ENCODE measurements at regions not wholly inside any gene's neighbourhood (a gene's known extent, or its start where the extent isn't known, plus 50 kb on each side); places are given as distances from the start of the nearest gene placed in this dataset.

DNA sequence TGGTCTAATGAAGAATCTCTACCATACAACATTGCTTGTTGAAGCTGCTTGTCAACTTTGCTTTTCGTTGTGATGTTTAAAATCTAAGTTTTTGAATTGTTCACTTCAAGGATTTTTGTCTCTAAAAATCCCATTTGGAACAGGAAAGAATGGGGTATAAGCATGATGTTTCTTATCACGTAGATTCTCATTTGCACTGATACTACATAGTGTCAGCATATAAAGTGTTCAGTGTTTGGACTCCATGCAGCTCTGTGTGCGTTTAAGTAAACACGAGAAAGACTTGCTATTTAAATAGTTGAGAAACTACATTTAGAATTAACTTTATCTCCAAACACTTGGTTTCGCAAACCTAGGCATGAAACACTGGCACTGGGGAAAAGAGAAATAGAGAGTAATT, 452.5 kb downstream of the NKX6-1 start:
- intact Hi-C loops (cut with micrococcal nuclease), result no loop called here
- H3K27ac Mint-ChIP-seq, result no peak overlapping the region

DNA sequence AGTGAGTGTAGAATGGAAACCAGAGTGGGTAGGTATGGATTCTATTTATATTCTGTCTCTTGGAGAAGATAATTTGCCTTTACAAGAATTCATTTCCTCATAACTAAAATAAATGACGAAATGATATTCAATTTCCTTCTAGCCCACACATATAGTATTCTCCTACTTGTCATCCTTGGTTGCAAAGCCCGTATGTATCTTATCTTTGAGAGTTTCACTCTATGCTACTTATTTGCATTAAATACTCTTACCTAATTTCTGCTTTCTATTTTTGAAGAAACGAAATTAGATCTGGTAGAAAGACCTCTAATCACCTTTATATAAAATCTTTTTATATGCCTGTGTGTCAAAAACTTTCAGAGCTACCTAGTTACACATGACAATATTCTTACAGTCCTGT, 457.7 kb downstream of the NKX6-1 start:
- Mint-ChIP-seq H3K27me3 (no peaks in the 10 kb centered on the region), H3K36me3 (no peaks in the 10 kb centered on the region), H3K4me3 (no peak overlapping the region), H3K4me1 (ENCODE audit: low read depth) (no peaks in the 10 kb centered on the region), H3K9me3 (no peaks in the 10 kb centered on the region), H3K27ac (no peak overlapping the region)
- DNase-seq, result no peak
- POLR2A ChIA-PET, result no interaction called here
- intact Hi-C loops (cut with micrococcal nuclease), result no loop called here
- CTCF ChIA-PET, result no interaction called here

More for the DNA sequence above, 452.5 kb downstream of the NKX6-1 start:
- Mint-ChIP-seq H3K36me3 (no peaks in the 10 kb centered on the region), H3K9me3 (no peaks in the 10 kb centered on the region), H3K27me3 (no peaks in the 10 kb centered on the region), H3K4me1 (ENCODE audit: low read depth) (no peaks in the 10 kb centered on the region), H3K4me3 (no peak overlapping the region)
- ChIA-PET CTCF (no interaction called here), POLR2A (no interaction called here)
- no peak for DNase-seq

DNA sequence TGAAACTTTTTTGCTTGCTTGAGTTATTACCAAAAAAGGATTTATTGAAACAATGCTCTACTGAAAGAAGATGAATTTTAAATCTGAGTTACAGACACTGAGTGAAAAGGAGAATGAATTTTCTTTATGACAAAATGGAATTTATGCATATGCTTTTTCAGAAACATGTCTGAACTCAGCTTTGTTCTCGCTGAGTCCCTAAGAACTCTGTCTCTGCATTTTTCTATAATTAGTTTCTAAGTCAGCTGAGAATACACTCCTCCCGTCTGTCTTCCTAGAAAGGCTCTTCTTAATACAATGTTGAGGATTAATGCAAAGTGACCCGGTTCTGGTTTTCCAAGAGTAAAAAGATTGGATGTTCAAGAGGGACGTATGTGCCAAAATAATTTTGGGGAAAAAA, 463.5 kb downstream of the NKX6-1 start:
- H3K27ac Mint-ChIP-seq, result no peak overlapping the region
- POLR2A ChIA-PET, result no interaction called here
- H3K9me3 Mint-ChIP-seq, result no peaks in the 10 kb centered on the region
- DNase-seq, result no peak
- CTCF ChIA-PET, result no interaction called here
- H3K4me1 Mint-ChIP-seq (ENCODE audit: low read depth), result no peaks in the 10 kb centered on the region
- H3K27me3 Mint-ChIP-seq, result no peaks in the 10 kb centered on the region
- no peak overlapping the region for H3K4me3 Mint-ChIP-seq
- intact Hi-C loops (cut with micrococcal nuclease), result no loop called here
- H3K36me3 Mint-ChIP-seq, result no peaks in the 10 kb centered on the region

DNA sequence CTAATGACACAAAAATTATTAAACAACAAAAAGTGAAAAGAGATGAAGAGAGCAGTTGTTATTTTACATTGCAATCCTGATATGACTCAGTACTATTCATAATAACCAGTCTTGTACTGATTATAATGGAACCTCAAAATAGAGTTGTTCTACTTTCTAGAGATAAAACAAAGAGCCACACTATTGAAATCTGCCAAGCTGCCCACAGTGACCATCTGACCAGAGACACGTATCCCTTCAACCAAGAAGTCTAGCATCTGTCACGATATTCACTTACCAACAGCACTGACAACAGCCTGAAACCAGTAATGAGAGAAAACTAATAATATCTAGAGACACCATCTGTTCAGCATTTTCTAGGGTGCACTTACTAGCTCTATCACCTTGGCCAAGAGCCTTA, 466.7 kb downstream of the NKX6-1 start:
- H3K27ac Mint-ChIP-seq, result no peak overlapping the region
- H3K36me3 Mint-ChIP-seq, result no peaks in the 10 kb centered on the region
- no peaks in the 10 kb centered on the region for H3K27me3 Mint-ChIP-seq
- H3K9me3 Mint-ChIP-seq, result no peaks in the 10 kb centered on the region
- ChIA-PET CTCF (no interaction called here), POLR2A (no interaction called here)
- intact Hi-C loops (cut with micrococcal nuclease), result no loop called here
- no peak for DNase-seq
- no peaks in the 10 kb centered on the region for H3K4me1 Mint-ChIP-seq (ENCODE audit: low read depth)
- H3K4me3 Mint-ChIP-seq, result no peak overlapping the region

DNA sequence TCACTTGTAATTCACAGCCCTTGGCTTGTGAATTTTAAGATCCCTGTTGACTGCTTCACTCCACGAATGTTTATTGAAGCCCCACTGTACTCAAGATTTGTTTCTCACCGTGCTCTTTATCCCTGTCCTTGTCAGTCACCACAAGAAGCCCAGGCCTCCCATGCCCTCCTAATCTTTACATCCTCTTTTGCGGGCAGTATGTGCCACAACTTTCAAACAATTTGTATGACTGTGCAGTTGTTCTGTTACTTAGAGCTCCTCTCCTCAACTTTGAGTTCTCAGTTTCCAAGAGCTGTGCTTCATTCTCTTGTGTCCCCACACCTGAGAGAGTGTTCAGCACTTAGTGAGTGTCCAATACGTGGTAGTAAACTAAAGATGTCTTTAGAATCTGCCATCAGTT, 467.7 kb downstream of the NKX6-1 start:
- H3K36me3 Mint-ChIP-seq, result no peaks in the 10 kb centered on the region
- DNase-seq, result no peak
- H3K27me3 Mint-ChIP-seq, result no peaks in the 10 kb centered on the region
- H3K4me1 Mint-ChIP-seq (ENCODE audit: low read depth), result no peaks in the 10 kb centered on the region
- ChIA-PET POLR2A (no interaction called here), CTCF (no interaction called here)
- intact Hi-C loops (cut with micrococcal nuclease), result no loop called here
- no peaks in the 10 kb centered on the region for H3K9me3 Mint-ChIP-seq
- H3K4me3 Mint-ChIP-seq, result no peak overlapping the region
- no peak overlapping the region for H3K27ac Mint-ChIP-seq

DNA sequence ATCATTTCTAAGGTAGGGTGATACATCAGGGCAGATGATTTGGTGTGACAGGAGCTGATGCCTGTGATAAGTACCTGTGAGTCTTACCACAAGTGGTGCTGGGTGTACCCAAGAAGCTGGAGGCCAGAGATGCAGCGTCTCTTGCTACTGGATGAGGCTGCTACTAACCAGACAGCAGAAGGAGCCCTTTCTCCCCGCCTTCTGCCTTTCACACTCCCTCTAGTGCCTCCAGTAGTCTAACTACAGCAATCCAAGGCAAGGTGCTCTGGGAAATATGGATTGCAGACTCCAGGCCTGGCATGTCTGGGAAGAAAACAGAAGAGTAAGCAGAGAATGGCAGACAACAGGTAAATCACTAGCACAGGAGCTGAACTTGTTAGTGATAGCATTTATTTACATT, 470.8 kb downstream of the NKX6-1 start:
- DNase-seq, result no peak
- Mint-ChIP-seq H3K36me3 (no peaks in the 10 kb centered on the region), H3K9me3 (no peaks in the 10 kb centered on the region), H3K27me3 (no peaks in the 10 kb centered on the region), H3K4me3 (no peak overlapping the region), H3K27ac (no peak overlapping the region), H3K4me1 (ENCODE audit: low read depth) (no peaks in the 10 kb centered on the region)
- CTCF ChIA-PET, result no interaction called here
- intact Hi-C loops (cut with micrococcal nuclease), result no loop called here
- POLR2A ChIA-PET, result no interaction called here

DNA sequence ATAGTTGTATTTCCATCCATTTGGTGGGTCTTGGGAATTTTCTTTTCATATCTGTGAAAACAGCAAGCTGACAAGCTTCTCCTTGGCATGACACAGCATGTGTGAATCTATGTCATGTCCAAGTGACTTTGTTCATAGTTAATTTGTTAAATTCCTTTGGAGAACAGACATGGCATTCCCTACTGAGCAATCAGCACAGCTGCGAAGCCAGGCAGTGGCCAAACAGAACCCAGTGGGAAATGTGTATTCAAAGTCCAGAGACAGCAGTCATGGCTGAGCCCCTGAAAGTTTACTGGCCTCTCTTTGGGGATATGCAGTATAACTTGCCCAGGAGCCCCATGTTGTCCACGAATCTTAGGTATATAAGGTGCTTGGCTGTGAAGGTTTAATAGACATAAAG, 474.7 kb downstream of the NKX6-1 start:
- intact Hi-C loops (cut with micrococcal nuclease), result no loop called here
- ChIA-PET CTCF (no interaction called here), POLR2A (no interaction called here)
- no peaks in the 10 kb centered on the region for H3K27me3 Mint-ChIP-seq
- no peaks in the 10 kb centered on the region for H3K9me3 Mint-ChIP-seq
- no peak overlapping the region for H3K27ac Mint-ChIP-seq
- H3K4me1 Mint-ChIP-seq (ENCODE audit: low read depth), result no peaks in the 10 kb centered on the region
- no peaks in the 10 kb centered on the region for H3K36me3 Mint-ChIP-seq
- no peak overlapping the region for H3K4me3 Mint-ChIP-seq
- no peak for DNase-seq

DNA sequence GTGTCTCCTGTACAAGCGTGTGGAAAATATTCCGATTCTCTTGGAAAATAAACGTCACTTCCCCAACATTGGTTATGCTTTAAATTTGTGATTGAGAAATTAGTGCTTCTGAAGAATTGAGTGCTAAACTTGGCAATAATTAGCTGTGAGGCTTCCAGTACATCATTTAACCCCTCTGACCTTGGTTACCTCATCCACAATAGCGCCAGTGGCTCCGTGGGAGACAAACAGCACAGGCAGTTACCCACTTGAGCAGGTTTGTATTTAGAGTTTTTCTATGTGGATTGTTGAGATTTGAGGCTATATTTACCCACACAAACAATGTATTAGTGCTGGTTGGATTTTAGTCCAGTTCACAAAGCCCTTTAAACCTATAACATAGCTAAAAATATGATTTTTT, 476.5 kb downstream of the NKX6-1 start:
- H3K27me3 Mint-ChIP-seq, result no peaks in the 10 kb centered on the region
- no peaks in the 10 kb centered on the region for H3K36me3 Mint-ChIP-seq
- H3K4me1 Mint-ChIP-seq (ENCODE audit: low read depth), result no peaks in the 10 kb centered on the region
- H3K4me3 Mint-ChIP-seq, result no peak overlapping the region
- DNase-seq, result no peak
- ChIA-PET POLR2A (no interaction called here), CTCF (no interaction called here)
- intact Hi-C loops (cut with micrococcal nuclease), result no loop called here
- H3K27ac Mint-ChIP-seq, result no peak overlapping the region
- H3K9me3 Mint-ChIP-seq, result no peaks in the 10 kb centered on the region

DNA sequence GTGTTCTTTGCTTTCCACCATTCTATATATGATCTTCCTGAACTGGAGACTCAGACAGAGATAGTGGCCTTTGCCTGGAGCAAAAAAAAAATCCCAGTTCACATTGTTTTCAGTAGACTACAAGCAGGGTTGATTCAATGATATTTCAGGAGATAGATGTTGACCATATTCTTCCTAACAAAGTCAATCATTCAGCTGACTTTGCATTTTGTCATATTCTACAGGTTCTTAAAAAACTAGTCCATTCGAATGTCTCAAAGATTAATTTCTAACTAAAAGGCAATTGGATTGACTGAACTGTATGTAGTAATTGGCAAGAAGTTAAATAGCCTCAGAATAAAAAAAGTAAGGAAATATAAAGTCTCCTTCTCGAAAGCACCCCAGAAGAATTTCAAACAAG, 479.5 kb downstream of the NKX6-1 start:
- H3K9me3 Mint-ChIP-seq, result no peaks in the 10 kb centered on the region
- CTCF ChIA-PET, result no interaction called here

DNA sequence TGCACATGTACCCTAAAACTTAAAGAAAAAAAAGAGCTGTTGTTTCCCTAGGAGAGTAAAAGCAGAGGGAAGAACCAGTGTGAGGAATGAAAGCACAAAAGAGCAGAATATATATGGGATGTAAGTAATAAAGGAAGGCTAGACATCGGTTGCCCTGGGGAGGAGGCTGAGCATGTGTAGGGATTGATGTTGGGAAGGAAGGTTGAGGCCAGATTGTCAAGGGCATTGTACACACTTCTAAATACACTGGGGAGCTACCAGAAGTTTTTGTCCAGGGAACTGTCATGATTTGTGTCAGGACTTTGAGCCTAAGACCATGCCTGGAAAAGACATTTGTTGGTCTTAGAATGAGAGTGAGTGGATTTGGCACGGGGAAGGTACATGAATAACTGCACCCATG, 467.1 kb downstream of the GPAT3 start:
- H3K36me3 Mint-ChIP-seq, result no peaks in the 10 kb centered on the region
- no peak for DNase-seq
- intact Hi-C loops (cut with micrococcal nuclease), result no loop called here
- no peak overlapping the region for H3K27ac Mint-ChIP-seq
- H3K4me1 Mint-ChIP-seq (ENCODE audit: low read depth), result no peaks in the 10 kb centered on the region
- no peak overlapping the region for H3K4me3 Mint-ChIP-seq
- peaks cover 2% of the 10 kb centered on the region for H3K9me3 Mint-ChIP-seq
- ChIA-PET CTCF (no interaction called here), POLR2A (no interaction called here)
- no peaks in the 10 kb centered on the region for H3K27me3 Mint-ChIP-seq

More for the DNA sequence above, 479.5 kb downstream of the NKX6-1 start:
- no peak for DNase-seq
- no peaks in the 10 kb centered on the region for H3K36me3 Mint-ChIP-seq
- no peaks in the 10 kb centered on the region for H3K27me3 Mint-ChIP-seq
- POLR2A ChIA-PET, result no interaction called here
- no peaks in the 10 kb centered on the region for H3K4me1 Mint-ChIP-seq (ENCODE audit: low read depth)
- intact Hi-C loops (cut with micrococcal nuclease), result no loop called here
- no peak overlapping the region for H3K27ac Mint-ChIP-seq
- no peak overlapping the region for H3K4me3 Mint-ChIP-seq

DNA sequence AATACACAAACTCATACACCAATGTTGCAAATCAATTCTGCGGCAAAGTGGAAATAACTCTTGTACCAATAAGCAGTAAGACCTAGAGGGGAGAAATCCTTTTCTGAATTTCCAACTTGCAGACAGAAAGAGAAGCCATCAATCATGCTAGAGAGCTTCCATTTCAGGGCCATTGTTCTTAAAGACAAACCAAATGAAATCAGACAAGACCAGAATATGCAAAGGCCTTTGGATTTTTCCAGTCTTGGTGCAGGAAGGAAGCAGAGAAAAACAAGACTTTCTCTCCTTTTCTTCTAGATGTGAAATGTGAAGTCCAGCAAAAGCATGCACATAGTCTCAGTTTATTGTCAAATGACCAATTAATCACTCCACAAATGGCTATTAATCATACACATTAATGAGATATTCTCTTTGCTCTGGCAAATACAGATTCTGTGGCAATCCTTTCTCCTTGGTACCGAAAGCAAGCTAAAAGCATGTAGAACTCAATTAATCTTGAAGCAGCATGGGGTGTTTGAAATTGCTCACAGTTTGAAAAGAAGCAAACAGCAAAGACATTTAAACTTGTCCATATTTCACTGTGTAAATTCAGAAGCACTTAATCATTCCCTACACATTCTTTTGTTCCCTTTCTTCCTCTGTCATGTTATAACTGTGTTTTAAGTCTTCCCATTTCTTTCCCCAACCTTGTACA, 466.1 kb downstream of the GPAT3 start:
- ChIA-PET POLR2A (no interaction called here), CTCF (no interaction called here)
- H3K27ac Mint-ChIP-seq, result no peak overlapping the region
- no peak overlapping the region for H3K4me3 Mint-ChIP-seq
- no peaks in the 10 kb centered on the region for H3K4me1 Mint-ChIP-seq (ENCODE audit: low read depth)
- H3K9me3 Mint-ChIP-seq, result peaks cover 2% of the 10 kb centered on the region
- H3K36me3 Mint-ChIP-seq, result no peaks in the 10 kb centered on the region
- no peaks in the 10 kb centered on the region for H3K27me3 Mint-ChIP-seq
- DNase-seq, result no peak
- intact Hi-C loops (cut with micrococcal nuclease), result no loop called here

DNA sequence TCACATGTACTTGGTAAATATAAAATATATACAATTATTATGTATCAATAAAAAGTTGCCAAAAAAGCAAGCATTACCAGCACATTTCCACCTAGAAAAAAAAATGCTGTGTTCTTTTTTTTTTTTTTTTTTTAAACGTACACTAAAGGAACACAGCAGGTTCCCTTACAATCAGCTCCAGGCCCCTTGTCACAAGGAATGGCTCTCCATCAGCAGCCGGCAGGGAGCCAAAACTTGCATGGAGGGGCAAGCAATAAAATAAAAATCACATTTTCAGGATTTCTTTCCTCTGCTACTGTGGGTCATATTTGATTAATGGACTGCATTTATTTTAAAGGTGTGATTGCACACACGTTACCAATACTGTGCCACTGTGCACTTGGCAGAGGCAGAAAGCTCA, 460.3 kb downstream of the GPAT3 start:
- Mint-ChIP-seq H3K27ac (no peak overlapping the region), H3K36me3 (no peaks in the 10 kb centered on the region), H3K4me3 (no peak overlapping the region), H3K4me1 (ENCODE audit: low read depth) (no peaks in the 10 kb centered on the region), H3K27me3 (no peaks in the 10 kb centered on the region), H3K9me3 (no peaks in the 10 kb centered on the region)
- intact Hi-C loops (cut with micrococcal nuclease), result no loop called here
- CTCF ChIA-PET, result no interaction called here
- POLR2A ChIA-PET, result no interaction called here
- no peak for DNase-seq

DNA sequence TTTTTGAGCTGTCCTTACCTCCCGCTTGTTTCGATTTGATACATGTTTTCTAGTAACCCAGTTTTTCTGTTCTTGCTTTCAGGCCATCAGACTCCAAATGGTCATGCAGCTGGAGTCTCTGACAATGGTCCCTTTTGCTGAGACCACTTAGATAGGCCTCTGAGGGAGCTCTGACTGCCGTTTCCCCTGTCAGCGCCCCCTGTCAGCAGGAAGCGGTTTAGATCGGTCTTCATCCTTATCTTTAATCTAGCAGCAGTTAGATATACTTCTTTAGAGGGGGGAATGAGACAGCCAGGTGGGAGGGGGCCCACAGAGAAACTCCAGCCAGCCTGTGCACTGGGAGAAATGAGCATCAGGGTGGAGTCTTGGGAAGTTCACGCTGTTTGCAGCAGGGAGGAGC, 457.9 kb downstream of the GPAT3 start:
- Mint-ChIP-seq H3K4me1 (ENCODE audit: low read depth) (no peaks in the 10 kb centered on the region), H3K27me3 (no peaks in the 10 kb centered on the region), H3K27ac (no peak overlapping the region), H3K36me3 (no peaks in the 10 kb centered on the region), H3K9me3 (no peaks in the 10 kb centered on the region), H3K4me3 (no peak overlapping the region)
- CTCF ChIA-PET, result no interaction called here
- intact Hi-C loops (cut with micrococcal nuclease), result no loop called here
- POLR2A ChIA-PET, result no interaction called here
- no peak for DNase-seq

DNA sequence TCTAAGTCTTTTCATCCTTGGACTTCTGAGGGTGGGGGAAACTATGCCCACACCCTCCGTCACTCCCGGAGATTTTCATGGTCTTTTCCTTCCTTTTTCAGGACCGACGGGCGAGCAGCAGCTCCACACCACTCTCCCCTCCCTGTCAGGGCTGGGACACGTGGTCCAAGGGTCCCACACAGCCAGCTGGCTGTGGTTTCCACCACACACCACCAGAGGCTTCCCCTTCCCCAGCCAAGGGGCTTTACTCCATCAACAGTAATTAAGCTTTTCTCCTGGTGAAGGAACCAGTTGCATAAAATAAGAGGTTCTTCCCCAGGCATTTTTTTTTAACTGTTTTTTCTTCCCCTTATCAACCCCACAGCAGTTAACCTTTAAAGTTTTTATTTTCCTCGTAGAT, 453.9 kb downstream of the GPAT3 start:
- H3K27ac Mint-ChIP-seq, result no peak overlapping the region
- no peak for DNase-seq
- H3K9me3 Mint-ChIP-seq, result no peaks in the 10 kb centered on the region
- no peak overlapping the region for H3K4me3 Mint-ChIP-seq
- intact Hi-C loops (cut with micrococcal nuclease), result no loop called here
- no peaks in the 10 kb centered on the region for H3K27me3 Mint-ChIP-seq
- no peaks in the 10 kb centered on the region for H3K4me1 Mint-ChIP-seq (ENCODE audit: low read depth)
- ChIA-PET CTCF (no interaction called here), POLR2A (no interaction called here)
- no peaks in the 10 kb centered on the region for H3K36me3 Mint-ChIP-seq

All from activated CD4-positive, alpha-beta memory T cell treated with anti-CD3 and anti-CD28 coated beads for 36 hours (primary cell).